ENCODE measurements at regions not wholly inside any gene's neighbourhood (a gene's known extent, or its start where the extent isn't known, plus 50 kb on each side); places are given as distances from the start of the nearest gene placed in this dataset.

GRCh38 chr3:74338998-74339397 lies 275.5 kb downstream of the CNTN3 start:
- H2BK15ac ChIP-seq (ENCODE audit: low read depth, low read length), result no peak overlapping the region
- H2BK120ac ChIP-seq (ENCODE audit: low read depth, low read length, poor library complexity, severe bottlenecking), result no peak overlapping the region
- no peak overlapping the region for H2BK12ac ChIP-seq (ENCODE audit: insufficient read length, low read depth, low read length)
- no peaks in the 10 kb centered on the region for H3K23me2 ChIP-seq (ENCODE audit: insufficient read length, low read depth, low read length, poor library complexity, severe bottlenecking)
- H3K4me3 Mint-ChIP-seq, result no peak overlapping the region
- H4K8ac ChIP-seq (replicated peaks; ENCODE audit: insufficient read length, low read depth, low read length), result no peak overlapping the region
- H3K23ac ChIP-seq (ENCODE audit: insufficient read length, low read depth, low read length), result no peak overlapping the region
- no peak for TF ChIP-seq CTCF (conservative IDR thresholded peaks at IDR 0.05)
- no peak overlapping the region for H2AFZ ChIP-seq (ENCODE audit: low read length)
- H3K27me3 ChIP-seq (ENCODE audit: insufficient read depth, low read length), result no peaks in the 10 kb centered on the region
- WGBS (ENCODE audit: extremely low coverage, insufficient read length, low lambda C conversion rate), result no CpG with 5 or more reads among the region's 1 CpG
- H3K18ac ChIP-seq (ENCODE audit: insufficient read length, low read depth, low read length), result no peak overlapping the region
- no peaks in the 10 kb centered on the region for H3K9me3 Mint-ChIP-seq
- H4K91ac ChIP-seq (ENCODE audit: insufficient read length, low read depth, low read length), result no peak overlapping the region
- H3K9ac ChIP-seq (ENCODE audit: extremely low read depth, insufficient read length, low read length), result no peak overlapping the region
- H3K14ac ChIP-seq (ENCODE audit: insufficient read depth, low read length), result no peak overlapping the region
- H2BK20ac ChIP-seq (ENCODE audit: low read depth, low read length, poor library complexity, severe bottlenecking), result no peak overlapping the region
- no peaks in the 10 kb centered on the region for H3K9me3 ChIP-seq (ENCODE audit: control insufficient read depth, low read depth, low read length)
- no peaks in the 10 kb centered on the region for H3K79me2 ChIP-seq (ENCODE audit: insufficient read depth, low read length)
- H3K4me1 Mint-ChIP-seq, result no peaks in the 10 kb centered on the region
- no peaks in the 10 kb centered on the region for H3K4me1 ChIP-seq (ENCODE audit: insufficient read depth, low read length)
- no peak overlapping the region for H2BK5ac ChIP-seq (ENCODE audit: insufficient read length, low read length)
- H3K27ac ChIP-seq (ENCODE audit: insufficient read length, low read depth, low read length), result no peak overlapping the region
- no peaks in the 10 kb centered on the region for H3K79me1 ChIP-seq (ENCODE audit: insufficient read depth, low read depth, low read length, poor library complexity, severe bottlenecking)
- H2AK5ac ChIP-seq (ENCODE audit: insufficient read length, low read length), result no peak overlapping the region
- H3K27me3 Mint-ChIP-seq (ENCODE audit: low read depth), result no peaks in the 10 kb centered on the region
- no peaks in the 10 kb centered on the region for H4K20me1 ChIP-seq (ENCODE audit: control insufficient read depth, insufficient read depth, insufficient read length)
- no peak overlapping the region for H3T11ph ChIP-seq (ENCODE audit: low read length)
- H3K4ac ChIP-seq (ENCODE audit: low read depth, low read length), result no peak overlapping the region
- H3K27ac Mint-ChIP-seq, result no peak overlapping the region
- H3K4me2 ChIP-seq (ENCODE audit: insufficient read depth, insufficient read length, low read length), result no peak overlapping the region
- no peak overlapping the region for H4K5ac ChIP-seq (ENCODE audit: insufficient read length, low read depth, low read length)
- no peak for DNase-seq
- H3K36me3 Mint-ChIP-seq (ENCODE audit: insufficient read depth in 1 of 3, low read depth in 3 of 3), result no peaks in the 10 kb centered on the region
- H3K56ac ChIP-seq (ENCODE audit: insufficient read length, low read depth, low read length), result no peak overlapping the region

All from H9 (cell line).